Activated naive CD8-positive, alpha-beta T cell treated with anti-CD3 and anti-CD28 coated beads, Interleukin-2, amount 50 U/mL, for 24 hours (primary cell): ENCODE measurements at regions not wholly inside any gene's neighbourhood (a gene's known extent, or its start where the extent isn't known, plus 50 kb on each side); places are given as distances from the start of the nearest gene placed in this dataset.

Experiments used
- ATAC-seq: fragments of 150-1000 bp; cut with Tn5 transposase; one replicate; pipeline ENCODE4 v1.10.0; 2021
- DNase-seq: peaks from one replicate; pipeline ENCODE4 v3.0.0; 2021
- H3K27ac Mint-ChIP-seq: one replicate; pipeline ENCODE4 v1.8.0; 2021; ENCODE audit warnings: mild to moderate bottlenecking, mixed read lengths
- H3K27me3 Mint-ChIP-seq: one replicate; pipeline ENCODE4 v1.8.0; 2021; ENCODE audit warnings: mixed read lengths
- H3K36me3 Mint-ChIP-seq: one replicate; pipeline ENCODE4 v1.8.0; 2021; ENCODE audit warnings: low read depth, mixed read lengths
- H3K4me1 Mint-ChIP-seq: one replicate; pipeline ENCODE4 v1.8.0; 2021; ENCODE audit warnings: mixed read lengths
- H3K4me3 Mint-ChIP-seq: one replicate; pipeline ENCODE4 v1.8.0; 2021; ENCODE audit warnings: mild to moderate bottlenecking, moderate library complexity, mixed read lengths
- H3K9me3 Mint-ChIP-seq: one replicate; pipeline ENCODE4 v1.8.0; 2021; ENCODE audit warnings: mixed read lengths

DNA sequence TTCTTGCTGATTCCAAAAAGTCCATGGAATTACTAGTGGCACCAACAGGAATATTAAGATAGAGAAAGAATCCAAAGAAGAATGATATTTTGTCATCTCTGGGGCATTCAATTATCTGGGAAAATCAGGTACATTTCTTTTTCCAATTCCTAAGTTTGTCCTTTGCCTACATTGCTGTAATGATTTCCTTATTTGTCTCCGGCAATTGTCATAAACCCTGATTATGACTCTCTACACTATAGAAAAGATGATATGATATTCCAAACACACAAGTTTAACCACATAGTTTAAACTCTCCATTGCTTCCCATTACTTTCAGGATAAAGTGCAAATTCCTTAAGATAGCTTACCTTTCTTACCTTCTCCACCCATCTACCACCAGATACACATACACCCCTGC lies 647.0 kb downstream of the PLPP3 start:
- DNase-seq, result no peak
- Mint-ChIP-seq H3K4me1 (no peaks in the 10 kb centered on the region), H3K36me3 (no peaks in the 10 kb centered on the region), H3K9me3 (peaks cover 11% of the 10 kb centered on the region), H3K4me3 (no peak overlapping the region), H3K27me3 (no peaks in the 10 kb centered on the region), H3K27ac (no peak overlapping the region)
- no peak for ATAC-seq

- no peaks in the 10 kb centered on the region for H3K4me1 Mint-ChIP-seq
- no peak for DNase-seq
- no peak for ATAC-seq
- no peak overlapping the region for H3K4me3 Mint-ChIP-seq
- H3K9me3 Mint-ChIP-seq, result peaks cover 11% of the 10 kb centered on the region
- no peaks in the 10 kb centered on the region for H3K27me3 Mint-ChIP-seq
- H3K27ac Mint-ChIP-seq, result no peak overlapping the region
- no peaks in the 10 kb centered on the region for H3K36me3 Mint-ChIP-seq
Measured at GRCh38 chr1:55931081-55931940, 648.1 kb downstream of the PLPP3 start.

DNA sequence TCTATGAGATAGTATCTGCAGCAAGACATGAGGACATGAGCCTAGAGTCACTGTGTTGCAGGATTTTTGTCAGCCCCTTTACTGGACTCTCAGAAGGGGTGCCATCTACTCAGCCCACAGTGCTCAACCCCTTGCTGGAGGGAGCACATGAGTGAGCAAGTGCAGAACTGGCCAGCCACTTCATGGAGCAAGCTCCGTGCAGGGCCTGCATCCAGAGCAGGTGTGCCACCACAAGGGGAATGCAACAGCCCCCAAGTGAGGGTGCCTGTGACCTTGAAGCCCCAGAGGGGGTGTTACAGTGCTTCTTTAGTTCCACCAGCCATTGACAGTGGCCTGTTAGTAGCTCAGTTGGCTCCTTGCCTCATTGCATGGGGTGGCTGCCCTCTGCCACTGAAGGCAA lies 649.7 kb downstream of the PLPP3 start:
- no peak overlapping the region for H3K27ac Mint-ChIP-seq
- no peaks in the 10 kb centered on the region for H3K27me3 Mint-ChIP-seq
- no peaks in the 10 kb centered on the region for H3K36me3 Mint-ChIP-seq
- no peak for DNase-seq
- H3K4me1 Mint-ChIP-seq, result no peaks in the 10 kb centered on the region
- peaks cover 3% of the 10 kb centered on the region for H3K9me3 Mint-ChIP-seq
- no peak for ATAC-seq
- H3K4me3 Mint-ChIP-seq, result no peak overlapping the region

GRCh38 chr1:55928576-55928975 lies 650.8 kb downstream of the PLPP3 start:
- H3K4me3 Mint-ChIP-seq, result no peak overlapping the region
- ATAC-seq (no peak), DNase-seq (no peak)
- peaks cover 2% of the 10 kb centered on the region for H3K27me3 Mint-ChIP-seq
- H3K36me3 Mint-ChIP-seq, result no peaks in the 10 kb centered on the region
- H3K9me3 Mint-ChIP-seq, result no peaks in the 10 kb centered on the region
- no peaks in the 10 kb centered on the region for H3K4me1 Mint-ChIP-seq
- H3K27ac Mint-ChIP-seq, result no peak overlapping the region

DNA sequence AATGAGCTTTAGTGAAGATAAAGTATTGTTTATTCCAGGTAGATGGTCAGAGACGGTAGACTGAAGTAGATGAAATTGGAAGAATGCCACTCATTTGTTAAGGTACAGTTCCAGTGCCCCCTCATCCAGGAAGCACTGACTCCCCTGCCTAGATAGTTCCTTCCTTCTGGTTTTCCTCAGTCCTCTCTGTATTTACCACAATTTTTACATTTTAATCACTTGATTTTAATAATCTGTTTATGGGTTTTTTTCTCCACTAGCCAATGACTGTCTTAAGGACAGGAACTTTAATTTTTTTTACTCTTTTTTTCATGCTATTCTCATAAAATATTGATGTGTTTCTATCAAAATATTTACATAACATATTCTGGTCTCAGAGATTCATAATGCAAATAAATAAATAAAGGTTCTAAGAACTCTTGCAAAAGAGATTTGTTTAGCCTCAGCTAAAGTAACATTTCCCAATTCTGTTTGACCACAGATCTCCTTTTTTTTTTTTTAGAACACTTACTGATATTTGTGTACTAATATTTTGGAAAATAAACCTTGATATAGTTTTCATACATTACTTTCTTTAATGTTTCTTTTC lies 651.6 kb downstream of the PLPP3 start:
- no peak for DNase-seq
- H3K4me3 Mint-ChIP-seq, result no peak overlapping the region
- no peaks in the 10 kb centered on the region for H3K36me3 Mint-ChIP-seq
- no peak for ATAC-seq
- peaks cover 2% of the 10 kb centered on the region for H3K27me3 Mint-ChIP-seq
- no peaks in the 10 kb centered on the region for H3K4me1 Mint-ChIP-seq
- no peaks in the 10 kb centered on the region for H3K9me3 Mint-ChIP-seq
- no peak overlapping the region for H3K27ac Mint-ChIP-seq

DNA sequence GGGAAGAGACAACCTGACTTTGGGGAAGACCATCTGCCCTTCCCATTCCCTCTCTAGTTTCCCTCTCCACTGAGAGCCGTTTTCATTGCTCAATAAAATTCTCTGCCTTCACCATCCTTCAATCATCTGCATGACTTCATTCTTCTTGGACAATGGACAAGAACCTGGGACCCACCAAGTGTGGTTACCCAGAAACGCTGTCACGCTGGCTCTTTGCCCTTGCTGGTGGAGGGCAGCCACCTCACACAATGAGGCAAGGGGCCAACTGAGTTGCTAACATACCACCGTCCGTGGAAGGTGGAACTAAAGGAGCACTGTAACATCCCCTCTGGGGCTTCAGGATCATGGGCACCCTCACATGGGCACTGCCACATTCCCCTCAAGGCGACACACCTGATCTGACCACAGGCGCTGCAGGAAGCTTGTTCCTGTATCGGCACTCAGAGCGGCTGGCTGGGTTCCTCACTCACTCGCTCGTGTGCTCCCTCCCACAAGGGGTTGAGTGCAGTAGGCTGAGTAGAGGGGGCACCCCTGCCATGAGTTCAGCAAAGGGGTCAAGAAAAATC lies 652.4 kb downstream of the PLPP3 start:
- ATAC-seq, result no peak
- no peaks in the 10 kb centered on the region for H3K9me3 Mint-ChIP-seq
- no peak overlapping the region for H3K4me3 Mint-ChIP-seq
- no peak for DNase-seq
- H3K36me3 Mint-ChIP-seq, result no peaks in the 10 kb centered on the region
- peaks cover 2% of the 10 kb centered on the region for H3K27me3 Mint-ChIP-seq
- H3K27ac Mint-ChIP-seq, result no peak overlapping the region
- H3K4me1 Mint-ChIP-seq, result no peaks in the 10 kb centered on the region

GRCh38 chr1:55916907-55917306 lies 662.5 kb downstream of the PLPP3 start:
- Mint-ChIP-seq H3K27me3 (peaks cover 2% of the 10 kb centered on the region), H3K4me1 (no peaks in the 10 kb centered on the region), H3K27ac (no peak overlapping the region), H3K4me3 (no peak overlapping the region), H3K36me3 (no peaks in the 10 kb centered on the region), H3K9me3 (no peaks in the 10 kb centered on the region)
- DNase-seq, result no peak
- ATAC-seq, result no peak

DNA sequence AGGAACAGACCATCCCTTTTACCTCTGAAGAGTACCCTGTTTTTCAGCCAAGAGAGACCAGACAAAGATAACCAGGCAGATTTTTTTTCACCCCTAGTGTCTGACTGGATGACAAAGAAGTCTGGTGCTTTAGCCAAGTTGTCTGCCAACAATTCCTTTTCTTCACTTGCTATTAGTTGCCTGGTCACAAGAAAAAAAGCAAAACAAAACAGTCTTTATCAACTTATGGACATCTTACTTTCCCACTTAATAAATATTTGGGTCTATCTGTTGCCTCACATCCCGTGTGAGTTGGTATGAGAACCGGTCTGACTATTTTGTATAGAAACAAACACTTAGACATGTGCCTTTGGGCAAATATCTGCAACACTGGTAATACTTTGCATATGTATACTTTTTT lies 662.9 kb downstream of the PLPP3 start:
- no peak overlapping the region for H3K27ac Mint-ChIP-seq
- DNase-seq (no peak), ATAC-seq (no peak)
- no peaks in the 10 kb centered on the region for H3K9me3 Mint-ChIP-seq
- H3K4me1 Mint-ChIP-seq, result no peaks in the 10 kb centered on the region
- H3K27me3 Mint-ChIP-seq, result peaks cover 2% of the 10 kb centered on the region
- no peaks in the 10 kb centered on the region for H3K36me3 Mint-ChIP-seq
- no peak overlapping the region for H3K4me3 Mint-ChIP-seq

- no peak overlapping the region for H3K27ac Mint-ChIP-seq
- H3K27me3 Mint-ChIP-seq, result no peaks in the 10 kb centered on the region
- ATAC-seq, result no peak
- no peak for DNase-seq
- no peak overlapping the region for H3K4me3 Mint-ChIP-seq
- no peaks in the 10 kb centered on the region for H3K9me3 Mint-ChIP-seq
- H3K36me3 Mint-ChIP-seq, result no peaks in the 10 kb centered on the region
- H3K4me1 Mint-ChIP-seq, result no peaks in the 10 kb centered on the region
Measured at GRCh38 chr1:55913565-55913964, 665.8 kb downstream of the PLPP3 start.

- DNase-seq (no peak), ATAC-seq (no peak)
- H3K27ac Mint-ChIP-seq, result no peak overlapping the region
- no peaks in the 10 kb centered on the region for H3K9me3 Mint-ChIP-seq
- no peaks in the 10 kb centered on the region for H3K4me1 Mint-ChIP-seq
- no peaks in the 10 kb centered on the region for H3K36me3 Mint-ChIP-seq
- no peak overlapping the region for H3K4me3 Mint-ChIP-seq
- no peaks in the 10 kb centered on the region for H3K27me3 Mint-ChIP-seq
Measured at GRCh38 chr1:55912438-55912837, 666.9 kb downstream of the PLPP3 start.

- no peak overlapping the region for H3K27ac Mint-ChIP-seq
- no peak overlapping the region for H3K4me3 Mint-ChIP-seq
- H3K36me3 Mint-ChIP-seq, result no peaks in the 10 kb centered on the region
- DNase-seq (no peak), ATAC-seq (no peak)
- no peaks in the 10 kb centered on the region for H3K27me3 Mint-ChIP-seq
- no peaks in the 10 kb centered on the region for H3K4me1 Mint-ChIP-seq
- no peaks in the 10 kb centered on the region for H3K9me3 Mint-ChIP-seq
Measured at GRCh38 chr1:55904541-55904940, 674.8 kb downstream of the PLPP3 start.

DNA sequence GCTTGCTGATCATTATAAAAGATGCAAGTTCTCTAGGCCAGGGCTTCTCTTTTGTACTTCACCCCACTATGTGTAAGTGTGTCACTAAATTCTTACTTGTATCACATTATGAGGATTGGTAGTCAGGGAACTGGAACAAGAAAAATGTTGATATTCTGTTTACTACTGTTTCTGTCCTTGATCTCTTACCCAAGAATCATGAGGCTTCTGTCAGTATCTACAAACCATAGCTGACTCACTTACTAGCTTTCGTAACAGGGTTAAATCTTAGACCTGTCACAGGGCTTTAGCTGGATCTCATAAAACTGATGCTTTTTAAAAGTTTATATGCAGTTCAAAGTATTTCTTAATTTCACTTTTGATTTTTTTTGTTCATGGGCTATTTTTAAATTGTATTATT lies 681.2 kb downstream of the PLPP3 start:
- no peaks in the 10 kb centered on the region for H3K36me3 Mint-ChIP-seq
- H3K9me3 Mint-ChIP-seq, result peaks cover 20% of the 10 kb centered on the region
- no peak overlapping the region for H3K27ac Mint-ChIP-seq
- H3K4me3 Mint-ChIP-seq, result no peak overlapping the region
- DNase-seq (no peak), ATAC-seq (no peak)
- H3K27me3 Mint-ChIP-seq, result no peaks in the 10 kb centered on the region
- no peaks in the 10 kb centered on the region for H3K4me1 Mint-ChIP-seq

- no peak for ATAC-seq
- Mint-ChIP-seq H3K36me3 (peaks cover 1% of the 10 kb centered on the region), H3K4me1 (no peaks in the 10 kb centered on the region), H3K4me3 (no peak overlapping the region), H3K27me3 (peaks cover 4% of the 10 kb centered on the region), H3K9me3 (peaks cover 38% of the 10 kb centered on the region), H3K27ac (no peak overlapping the region)
- DNase-seq, result no peak
Measured at GRCh38 chr1:55896210-55896609, 681.0 kb upstream of the USP24 start.

DNA sequence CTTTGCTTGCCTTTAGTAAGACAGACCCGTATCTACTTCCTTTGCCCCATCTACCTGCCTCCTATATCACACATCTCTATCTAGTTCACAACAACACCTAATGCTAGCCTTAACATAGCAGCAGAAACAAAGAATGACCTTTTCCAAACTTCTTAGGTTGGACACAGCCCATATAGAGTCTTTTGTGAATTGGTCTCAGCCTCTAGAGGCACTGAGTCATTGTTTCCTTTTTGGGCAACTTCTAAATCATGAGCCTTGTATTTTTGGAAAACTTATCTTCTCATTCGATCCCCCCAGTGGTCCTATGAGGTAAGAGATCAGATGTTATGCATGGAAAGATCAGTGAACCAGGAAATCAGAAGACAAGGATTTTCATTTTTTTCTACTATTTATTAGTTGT lies 679.4 kb upstream of the USP24 start:
- Mint-ChIP-seq H3K36me3 (peaks cover 1% of the 10 kb centered on the region), H3K4me3 (no peak overlapping the region), H3K27me3 (peaks cover 6% of the 10 kb centered on the region), H3K27ac (no peak overlapping the region), H3K4me1 (no peaks in the 10 kb centered on the region), H3K9me3 (peaks cover 38% of the 10 kb centered on the region)
- DNase-seq (no peak), ATAC-seq (no peak)

DNA sequence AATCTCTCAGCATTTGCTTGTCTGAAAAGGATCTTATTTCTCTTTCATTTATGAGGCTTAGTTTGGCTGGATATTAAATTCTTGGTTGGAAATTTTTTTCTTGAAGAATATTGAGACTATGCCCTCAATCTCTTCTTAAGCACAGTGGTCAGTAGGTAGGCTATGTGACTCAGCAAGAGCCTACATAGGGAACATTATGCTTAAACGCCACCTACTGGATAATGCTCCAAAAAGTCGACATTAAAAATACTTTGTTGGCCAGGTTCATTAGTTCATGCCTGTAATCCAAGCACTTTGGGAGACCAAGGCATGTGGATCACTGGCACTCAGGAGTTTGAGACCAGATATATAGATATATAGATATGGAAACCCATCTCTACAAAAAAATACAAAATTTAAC lies 678.0 kb upstream of the USP24 start:
- Mint-ChIP-seq H3K4me3 (no peak overlapping the region), H3K9me3 (peaks cover 38% of the 10 kb centered on the region), H3K36me3 (peaks cover 1% of the 10 kb centered on the region), H3K27ac (no peak overlapping the region), H3K4me1 (no peaks in the 10 kb centered on the region), H3K27me3 (peaks cover 6% of the 10 kb centered on the region)
- no peak for ATAC-seq
- no peak for DNase-seq
